ENCODE measurements at regions not wholly inside any gene's neighbourhood (a gene's known extent, or its start where the extent isn't known, plus 50 kb on each side); places are given as distances from the start of the nearest gene placed in this dataset.
A peak's percentile ranks its signal among the peaks of the same experiment; 100 is the strongest.

DNA sequence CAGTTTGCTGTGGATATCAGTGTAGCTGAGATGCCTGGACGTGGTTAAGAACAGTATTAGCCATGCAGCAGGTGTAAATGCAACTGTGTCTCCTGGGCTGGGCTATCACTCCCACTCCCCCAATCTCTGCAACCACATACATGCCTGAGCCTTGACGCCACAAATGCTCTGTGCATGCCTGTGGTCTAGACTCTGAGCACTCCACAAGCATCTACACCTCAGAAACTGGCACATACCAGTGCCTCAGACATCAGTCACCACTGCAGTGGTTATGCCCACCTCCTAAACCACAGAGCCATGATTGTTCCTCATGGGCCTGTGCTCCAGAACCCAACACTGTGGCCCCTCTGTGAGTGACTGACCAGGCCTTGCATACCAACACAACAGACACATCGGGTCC is 226.8 kb upstream of the ALG10 start:
- Histone ChIP-seq H3K27me3 (ENCODE audit: control insufficient read depth, insufficient read depth, low read length) (no peaks in the 10 kb centered on the region), H3K4me3 (ENCODE audit: low read length) (no peak overlapping the region), H3K4me1 (ENCODE audit: control insufficient read depth, insufficient read depth, low read length) (no peaks in the 10 kb centered on the region), H3K27ac (ENCODE audit: low read length) (no peak overlapping the region), H3K36me3 (ENCODE audit: control insufficient read depth, insufficient read depth, low read length) (no peaks in the 10 kb centered on the region), H3K9me3 (replicated peaks; ENCODE audit: control insufficient read depth, low read depth, low read length) (peaks cover 4% of the 10 kb centered on the region)
- 70% methylated on average over 1 of the region's 3 CpGs for WGBS (ENCODE audit: insufficient coverage)
- no peak for DNase-seq

GRCh38 chr12:33813536-33813935 is 208.8 kb upstream of the ALG10 start:
- WGBS (ENCODE audit: insufficient coverage), result no CpG with 5 or more reads among the region's 2 CpGs

DNA sequence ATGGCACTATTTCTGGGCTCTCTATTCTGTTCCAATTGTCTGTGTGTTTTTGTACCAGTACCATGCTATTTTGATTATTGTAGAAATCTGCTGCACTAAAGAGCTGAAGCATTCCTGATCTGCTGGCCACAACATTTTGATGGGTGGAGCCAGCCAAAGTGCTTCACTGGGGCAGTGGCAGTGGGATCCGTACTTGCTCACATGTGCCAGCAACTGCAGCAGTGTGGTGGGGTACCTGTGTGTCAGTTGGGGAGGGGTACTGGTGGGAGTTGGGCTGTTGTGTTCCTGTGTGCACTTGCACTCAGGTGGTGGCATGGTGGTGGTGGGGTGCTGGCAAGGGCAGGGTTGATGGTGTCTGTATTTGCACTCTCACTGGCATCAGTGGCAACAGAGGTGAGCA is 204.6 kb upstream of the ALG10 start:
- Histone ChIP-seq H3K27me3 (ENCODE audit: control insufficient read depth, insufficient read depth, low read length) (no peaks in the 10 kb centered on the region), H3K36me3 (ENCODE audit: control insufficient read depth, insufficient read depth, low read length) (no peaks in the 10 kb centered on the region), H3K9me3 (replicated peaks; ENCODE audit: control insufficient read depth, low read depth, low read length) (peaks cover 28% of the 10 kb centered on the region), H3K4me1 (ENCODE audit: control insufficient read depth, insufficient read depth, low read length) (no peaks in the 10 kb centered on the region), H3K27ac (ENCODE audit: low read length) (no peak overlapping the region), H3K4me3 (ENCODE audit: low read length) (no peak overlapping the region)
- 100% methylated on average over 1 of the region's 1 CpG for WGBS (ENCODE audit: insufficient coverage)
- DNase-seq, result no peak

More at GRCh38 chr12:33813536-33813935, 208.8 kb upstream of the ALG10 start:
- no peaks in the 10 kb centered on the region for H3K4me1 ChIP-seq (ENCODE audit: control insufficient read depth, insufficient read depth, low read length)
- no peak for DNase-seq
- no peak overlapping the region for H3K4me3 ChIP-seq (ENCODE audit: low read length)
- H3K9me3 ChIP-seq (replicated peaks; ENCODE audit: control insufficient read depth, low read depth, low read length), result peaks cover 19% of the 10 kb centered on the region
- no peak overlapping the region for H3K27ac ChIP-seq (ENCODE audit: low read length)
- H3K27me3 ChIP-seq (ENCODE audit: control insufficient read depth, insufficient read depth, low read length), result no peaks in the 10 kb centered on the region
- H3K36me3 ChIP-seq (ENCODE audit: control insufficient read depth, insufficient read depth, low read length), result no peaks in the 10 kb centered on the region

DNA sequence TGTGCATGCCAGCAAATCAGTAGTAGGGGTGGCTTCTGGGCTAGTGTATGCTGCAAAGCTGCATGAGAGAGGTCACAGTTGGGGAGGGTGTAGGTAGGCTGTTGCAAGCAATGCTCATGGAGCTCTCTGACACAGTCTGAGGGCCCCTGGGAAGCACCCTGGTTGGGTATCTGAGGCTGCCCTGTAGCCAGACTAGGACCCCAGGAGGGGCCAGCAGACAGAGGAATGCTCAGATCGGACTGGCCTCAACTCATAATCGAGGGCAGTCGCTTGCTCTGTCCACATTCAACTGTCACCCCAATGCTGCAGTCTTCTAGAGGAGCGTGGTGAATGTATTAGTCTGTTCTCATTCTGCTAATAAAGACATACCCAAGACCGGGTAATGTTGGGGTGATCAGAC is 204.0 kb upstream of the ALG10 start:
- Histone ChIP-seq H3K27ac (ENCODE audit: low read length) (no peak overlapping the region), H3K4me1 (ENCODE audit: control insufficient read depth, insufficient read depth, low read length) (no peaks in the 10 kb centered on the region), H3K36me3 (ENCODE audit: control insufficient read depth, insufficient read depth, low read length) (no peaks in the 10 kb centered on the region), H3K4me3 (ENCODE audit: low read length) (no peak overlapping the region), H3K27me3 (ENCODE audit: control insufficient read depth, insufficient read depth, low read length) (no peaks in the 10 kb centered on the region), H3K9me3 (replicated peaks; ENCODE audit: control insufficient read depth, low read depth, low read length) (peaks cover 25% of the 10 kb centered on the region)
- DNase-seq, result no peak
- no CpG with 5 or more reads among the region's 5 CpGs for WGBS (ENCODE audit: insufficient coverage)

DNA sequence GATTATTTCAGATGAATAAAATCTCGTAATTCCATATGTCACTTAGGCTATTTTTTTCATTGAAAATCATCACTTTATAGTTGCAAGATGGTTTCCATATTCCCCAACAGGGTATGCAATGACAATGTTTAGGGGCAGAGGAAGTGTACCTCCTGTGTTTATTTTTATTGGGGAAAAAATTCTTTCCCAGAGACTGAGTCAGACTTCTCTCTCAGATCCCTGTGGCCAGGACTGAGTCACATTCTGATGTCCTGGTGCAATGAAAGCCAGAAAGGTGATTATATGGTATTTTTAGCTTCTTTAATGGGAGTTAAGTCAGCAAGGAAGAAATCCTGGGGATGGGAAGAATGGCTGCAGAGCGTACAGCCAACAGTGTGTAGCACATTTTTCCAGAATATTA is 196.9 kb upstream of the ALG10 start:
- DNase-seq, result peak; percentile 22
- Histone ChIP-seq H3K9me3 (replicated peaks; ENCODE audit: control insufficient read depth, low read depth, low read length) (peaks cover 8% of the 10 kb centered on the region), H3K4me3 (ENCODE audit: low read length) (no peak overlapping the region), H3K36me3 (ENCODE audit: control insufficient read depth, insufficient read depth, low read length) (no peaks in the 10 kb centered on the region), H3K27me3 (ENCODE audit: control insufficient read depth, insufficient read depth, low read length) (no peaks in the 10 kb centered on the region), H3K4me1 (ENCODE audit: control insufficient read depth, insufficient read depth, low read length) (no peaks in the 10 kb centered on the region), H3K27ac (ENCODE audit: low read length) (no peak overlapping the region)
- WGBS (ENCODE audit: insufficient coverage), result no CpG with 5 or more reads among the region's 2 CpGs

- H3K27ac ChIP-seq (ENCODE audit: low read length), result no peak overlapping the region
- H3K9me3 ChIP-seq (replicated peaks; ENCODE audit: control insufficient read depth, low read depth, low read length), result peaks cover 7% of the 10 kb centered on the region
- no peaks in the 10 kb centered on the region for H3K4me1 ChIP-seq (ENCODE audit: control insufficient read depth, insufficient read depth, low read length)
- H3K4me3 ChIP-seq (ENCODE audit: low read length), result no peak overlapping the region
- no peaks in the 10 kb centered on the region for H3K27me3 ChIP-seq (ENCODE audit: control insufficient read depth, insufficient read depth, low read length)
- WGBS (ENCODE audit: insufficient coverage), result no CpG with 5 or more reads among the region's 2 CpGs
- DNase-seq, result no peak
- no peaks in the 10 kb centered on the region for H3K36me3 ChIP-seq (ENCODE audit: control insufficient read depth, insufficient read depth, low read length)
These were observed 196.2 kb upstream of the ALG10 start for GRCh38 chr12:33825986-33826602.

- H3K27me3 ChIP-seq (ENCODE audit: control insufficient read depth, insufficient read depth, low read length), result no peaks in the 10 kb centered on the region
- no peaks in the 10 kb centered on the region for H3K4me1 ChIP-seq (ENCODE audit: control insufficient read depth, insufficient read depth, low read length)
- H3K4me3 ChIP-seq (ENCODE audit: low read length), result no peak overlapping the region
- no peak overlapping the region for H3K27ac ChIP-seq (ENCODE audit: low read length)
- no peaks in the 10 kb centered on the region for H3K36me3 ChIP-seq (ENCODE audit: control insufficient read depth, insufficient read depth, low read length)
- no CpG with 5 or more reads among the region's 1 CpG for WGBS (ENCODE audit: insufficient coverage)
- no peak for DNase-seq
- H3K9me3 ChIP-seq (replicated peaks; ENCODE audit: control insufficient read depth, low read depth, low read length), result peaks cover 2% of the 10 kb centered on the region
These were observed 194.0 kb upstream of the ALG10 start for GRCh38 chr12:33828326-33828725.

DNA sequence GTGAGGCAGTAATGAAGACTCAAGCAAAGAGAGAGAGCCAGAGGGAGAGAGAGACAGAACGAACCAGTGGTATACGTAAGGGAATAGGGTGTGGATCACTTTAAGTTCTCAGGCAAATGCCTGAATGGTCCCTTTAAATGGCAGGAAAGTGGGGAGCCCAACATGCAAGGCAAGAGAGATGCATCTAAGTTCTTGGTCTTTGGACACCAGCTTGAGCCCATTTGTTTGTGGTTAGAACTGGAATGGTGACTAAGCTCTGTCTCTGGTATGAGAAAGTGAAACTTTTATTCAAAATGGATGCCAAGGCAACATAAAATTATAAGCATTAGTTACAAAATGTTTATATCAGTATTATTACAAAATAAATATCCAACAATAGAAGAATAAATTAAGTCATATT is 192.2 kb upstream of the ALG10 start:
- 79% methylated on average over 2 of the region's 2 CpGs for WGBS (ENCODE audit: insufficient coverage)
- Histone ChIP-seq H3K9me3 (replicated peaks; ENCODE audit: control insufficient read depth, low read depth, low read length) (peaks cover 2% of the 10 kb centered on the region), H3K4me3 (ENCODE audit: low read length) (no peak overlapping the region), H3K36me3 (ENCODE audit: control insufficient read depth, insufficient read depth, low read length) (no peaks in the 10 kb centered on the region), H3K4me1 (ENCODE audit: control insufficient read depth, insufficient read depth, low read length) (no peaks in the 10 kb centered on the region), H3K27ac (ENCODE audit: low read length) (no peak overlapping the region), H3K27me3 (ENCODE audit: control insufficient read depth, insufficient read depth, low read length) (no peaks in the 10 kb centered on the region)
- DNase-seq, result no peak

- Histone ChIP-seq H3K36me3 (ENCODE audit: control insufficient read depth, insufficient read depth, low read length) (no peaks in the 10 kb centered on the region), H3K27me3 (ENCODE audit: control insufficient read depth, insufficient read depth, low read length) (no peaks in the 10 kb centered on the region), H3K9me3 (replicated peaks; ENCODE audit: control insufficient read depth, low read depth, low read length) (peaks cover 7% of the 10 kb centered on the region), H3K27ac (ENCODE audit: low read length) (no peak overlapping the region), H3K4me1 (ENCODE audit: control insufficient read depth, insufficient read depth, low read length) (no peaks in the 10 kb centered on the region), H3K4me3 (ENCODE audit: low read length) (no peak overlapping the region)
- DNase-seq, result no peak
- WGBS (ENCODE audit: insufficient coverage), result no CpG with 5 or more reads among the region's 3 CpGs
These were observed 189.4 kb upstream of the ALG10 start for GRCh38 chr12:33832900-33833299.

DNA sequence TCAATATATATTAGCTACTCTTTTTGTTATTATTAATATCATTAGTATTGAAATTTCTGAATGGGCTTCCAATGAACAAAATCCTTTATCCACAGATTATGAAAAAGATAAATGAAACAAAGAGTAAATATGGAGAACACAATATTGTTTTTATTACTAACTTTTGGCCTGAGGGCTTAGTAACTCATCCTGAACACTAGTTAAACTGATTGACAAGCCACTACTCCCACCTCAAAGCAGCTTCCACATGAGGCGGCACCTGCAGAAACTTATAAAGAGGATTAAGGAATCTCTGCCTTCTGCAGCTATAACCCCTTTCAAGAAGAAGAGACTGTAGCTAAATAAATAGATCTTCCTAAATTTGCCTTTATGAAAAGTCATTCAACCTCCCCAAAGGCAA is 187.6 kb upstream of the ALG10 start:
- Histone ChIP-seq H3K27me3 (ENCODE audit: control insufficient read depth, insufficient read depth, low read length) (no peaks in the 10 kb centered on the region), H3K36me3 (ENCODE audit: control insufficient read depth, insufficient read depth, low read length) (no peaks in the 10 kb centered on the region), H3K4me3 (ENCODE audit: low read length) (no peak overlapping the region), H3K9me3 (replicated peaks; ENCODE audit: control insufficient read depth, low read depth, low read length) (peaks cover 7% of the 10 kb centered on the region), H3K27ac (ENCODE audit: low read length) (no peak overlapping the region), H3K4me1 (ENCODE audit: control insufficient read depth, insufficient read depth, low read length) (no peaks in the 10 kb centered on the region)
- no peak for DNase-seq
- no CpG with 5 or more reads among the region's 1 CpG for WGBS (ENCODE audit: insufficient coverage)

- Histone ChIP-seq H3K9me3 (replicated peaks; ENCODE audit: control insufficient read depth, low read depth, low read length) (peaks cover 11% of the 10 kb centered on the region), H3K27me3 (ENCODE audit: control insufficient read depth, insufficient read depth, low read length) (no peaks in the 10 kb centered on the region), H3K27ac (ENCODE audit: low read length) (no peak overlapping the region), H3K4me3 (ENCODE audit: low read length) (no peak overlapping the region), H3K36me3 (ENCODE audit: control insufficient read depth, insufficient read depth, low read length) (no peaks in the 10 kb centered on the region), H3K4me1 (ENCODE audit: control insufficient read depth, insufficient read depth, low read length) (no peaks in the 10 kb centered on the region)
- DNase-seq, result no peak
- WGBS (ENCODE audit: insufficient coverage), result no CpG with 5 or more reads among the region's 1 CpG
These were observed 145.7 kb upstream of the ALG10 start for GRCh38 chr12:33876618-33877017.
